SK-N-SH (cell line): ENCODE measurements at regions not wholly inside any gene's neighbourhood (a gene's known extent, or its start where the extent isn't known, plus 50 kb on each side); places are given as distances from the start of the nearest gene placed in this dataset.

ENCODE experiments used
- EZH2phosphoT487 ChIP-seq: fragments of 200-600 bp; sonication (generic); IDR thresholded peaks from 2 replicates; pipeline ENCODE4 v1.6.1; 2017; ENCODE audit warnings: low read depth, mixed run types, mild to moderate bottlenecking, antibody characterized with exemption, moderate library complexity, borderline replicate concordance
- JUND ChIP-seq: IDR thresholded peaks from 2 replicates; pipeline ENCODE4 v1.4.0; 2012
- TF ChIP-seq, protein P1 (sequence below): fragments of 200-600 bp; sonication (generic); IDR thresholded peaks from 2 replicates; pipeline ENCODE4 v1.6.1; 2017; ENCODE audit warnings: antibody characterized with exemption, mild to moderate bottlenecking, moderate library complexity

DNA sequence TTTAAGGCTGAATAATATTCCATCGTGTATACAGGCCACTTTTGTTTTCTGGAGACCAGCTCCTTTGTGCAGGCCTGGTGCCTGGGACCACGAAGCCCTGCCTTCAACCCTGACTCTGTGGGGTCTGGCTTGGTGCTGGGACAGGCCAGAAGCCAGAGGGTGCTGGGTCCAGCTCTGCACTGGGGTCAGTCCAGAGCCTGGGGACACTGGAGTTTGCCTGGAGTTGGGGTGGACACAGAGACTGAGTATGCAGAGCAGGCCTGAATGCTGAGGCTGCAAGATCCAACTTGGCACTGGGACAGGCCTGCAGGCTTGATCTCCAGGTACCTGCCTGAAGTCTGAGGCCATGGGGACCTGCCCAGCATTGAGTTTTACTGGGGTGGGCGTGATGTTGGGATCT is 558.8 kb upstream of the CNTNAP2 start:
- TF ChIP-seq, protein P1, sequence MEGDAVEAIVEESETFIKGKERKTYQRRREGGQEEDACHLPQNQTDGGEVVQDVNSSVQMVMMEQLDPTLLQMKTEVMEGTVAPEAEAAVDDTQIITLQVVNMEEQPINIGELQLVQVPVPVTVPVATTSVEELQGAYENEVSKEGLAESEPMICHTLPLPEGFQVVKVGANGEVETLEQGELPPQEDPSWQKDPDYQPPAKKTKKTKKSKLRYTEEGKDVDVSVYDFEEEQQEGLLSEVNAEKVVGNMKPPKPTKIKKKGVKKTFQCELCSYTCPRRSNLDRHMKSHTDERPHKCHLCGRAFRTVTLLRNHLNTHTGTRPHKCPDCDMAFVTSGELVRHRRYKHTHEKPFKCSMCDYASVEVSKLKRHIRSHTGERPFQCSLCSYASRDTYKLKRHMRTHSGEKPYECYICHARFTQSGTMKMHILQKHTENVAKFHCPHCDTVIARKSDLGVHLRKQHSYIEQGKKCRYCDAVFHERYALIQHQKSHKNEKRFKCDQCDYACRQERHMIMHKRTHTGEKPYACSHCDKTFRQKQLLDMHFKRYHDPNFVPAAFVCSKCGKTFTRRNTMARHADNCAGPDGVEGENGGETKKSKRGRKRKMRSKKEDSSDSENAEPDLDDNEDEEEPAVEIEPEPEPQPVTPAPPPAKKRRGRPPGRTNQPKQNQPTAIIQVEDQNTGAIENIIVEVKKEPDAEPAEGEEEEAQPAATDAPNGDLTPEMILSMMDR, result no peak
- TF ChIP-seq JUND, result no peak
- TF ChIP-seq EZH2phosphoT487, result no peak
